A673 (cell line): ENCODE measurements at regions not wholly inside any gene's neighbourhood (a gene's known extent, or its start where the extent isn't known, plus 50 kb on each side); places are given as distances from the start of the nearest gene placed in this dataset.
A peak's percentile ranks its signal among the peaks of the same experiment; 100 is the strongest.
"Not testable (repeated sequence)": the region's sequence is repeated elsewhere in the genome, so short reads cannot be mapped to it uniquely, and the experiment has no call there.

Experiments
- BruUV-seq: library from RNA; stranded (reverse); fragments of 400-500 nt; replicated peaks from 2 replicates; lab custom pipeline; 2021; lab: Mats Ljungman, UMichigan
- CTCF ChIA-PET: fragments of 300-600 bp; sonication (Branson Sonifier 250); formaldehyde crosslinking; loops from one replicate; lab custom pipeline; 2022; ENCODE audit warnings: antibody characterized with exemption; lab: Charles Lee
- POLR2A ChIA-PET: fragments of 300-600 bp; sonication (Branson Sonifier 250); formaldehyde crosslinking; loops from one replicate; lab custom pipeline; 2022; ENCODE audit warnings: antibody characterized with exemption; ENCODE audit not compliant: low non-redundant PET; lab: Charles Lee
- DNase-seq: peaks from one replicate; pipeline ENCODE4 v3.0.0-alpha.2; 2015; ENCODE audit warnings: low spot score
- H3K27ac ChIP-seq: fragments of 200-600 bp; sonication (generic); 2 replicates; pipeline ENCODE4 v1.5.1; 2016; ENCODE audit warnings: mixed run types, low read depth, mild to moderate bottlenecking, mixed read lengths, antibody characterized with exemption, low read length; ENCODE audit not compliant: poor library complexity, severe bottlenecking
- H3K27me3 ChIP-seq: fragments of 200-600 bp; sonication (generic); replicated peaks from 2 replicates; pipeline ENCODE4 v1.6.1; 2017; ENCODE audit warnings: mixed run types, low read depth, mild to moderate bottlenecking, mixed read lengths, antibody characterized with exemption, low read length; ENCODE audit not compliant: insufficient read depth, poor library complexity
- H3K36me3 ChIP-seq: fragments of 200-600 bp; sonication (generic); 2 replicates; pipeline ENCODE4 v1.6.1; 2016; ENCODE audit warnings: mixed run types, mild to moderate bottlenecking, mixed read lengths, antibody characterized with exemption, low read length; ENCODE audit not compliant: insufficient read depth, poor library complexity, severe bottlenecking
- H3K4me1 ChIP-seq: fragments of 200-600 bp; sonication (generic); 2 replicates; pipeline ENCODE4 v1.6.1; 2017; ENCODE audit warnings: mixed run types, mild to moderate bottlenecking, mixed read lengths, antibody characterized with exemption, low read length; ENCODE audit not compliant: insufficient read depth, poor library complexity, severe bottlenecking
- H3K4me3 ChIP-seq: fragments of 200-600 bp; sonication (generic); 2 replicates; pipeline ENCODE4 v1.5.1; 2016; ENCODE audit warnings: low read depth, mixed run types, mild to moderate bottlenecking, mixed read lengths, low read length; ENCODE audit not compliant: poor library complexity, severe bottlenecking
- H3K9me3 ChIP-seq: fragments of 200-600 bp; sonication (generic); 2 replicates; pipeline ENCODE4 v1.6.1; 2016; ENCODE audit warnings: mixed run types, low read depth, mild to moderate bottlenecking, mixed read lengths, antibody characterized with exemption, low read length; ENCODE audit not compliant: poor library complexity, severe bottlenecking
- CTCF ChIP-seq: fragments of 300-800, 200-600 bp; sonication (generic); conservative IDR thresholded peaks from 2 replicates; pipeline ENCODE4 v1.5.1; 2017; ENCODE audit warnings: low read depth, mild to moderate bottlenecking, antibody characterized with exemption, low read length, moderate library complexity, mixed read lengths
- EZH2 ChIP-seq: fragments of 200-600 bp; sonication (generic); IDR thresholded peaks from 2 replicates; pipeline ENCODE4 v1.6.1; 2017; ENCODE audit warnings: borderline replicate concordance, low read depth, mild to moderate bottlenecking, mixed read lengths, antibody characterized with exemption, low read length; ENCODE audit not compliant: poor library complexity, severe bottlenecking
- intact Hi-C: fragments of 100-400 bp; cut with micrococcal nuclease; formaldehyde crosslinking; loops from one replicate; pipeline ENCODE4 v1.10.0; 2022; ENCODE audit not compliant: unreplicated experiment

GRCh38 chr1:117314951-117315350 lies 52.3 kb upstream of the MAN1A2 start:
- H3K27ac ChIP-seq, H3K27me3 ChIP-seq, H3K4me1 ChIP-seq, H3K9me3 ChIP-seq, H3K36me3 ChIP-seq, H3K4me3 ChIP-seq, BruUV-seq, DNase-seq, CTCF ChIA-PET, POLR2A ChIA-PET, intact Hi-C loops: not testable (repeated sequence)

GRCh38 chr1:117313555-117313954 lies 53.7 kb upstream of the MAN1A2 start:
- H3K36me3 ChIP-seq: no peaks in the 10 kb centered on the region
- H3K27ac ChIP-seq: no peak overlapping the region
- H3K4me3 ChIP-seq: no peak overlapping the region
- no peak for DNase-seq
- H3K27me3 ChIP-seq: no peaks in the 10 kb centered on the region
- H3K9me3 ChIP-seq: no peaks in the 10 kb centered on the region
- ChIA-PET POLR2A (no interaction called here), CTCF (no interaction called here)
- H3K4me1 ChIP-seq: no peaks in the 10 kb centered on the region
- BruUV-seq: no TSS peak
- intact Hi-C loops: no loop called here
- TF ChIP-seq CTCF (no peak), EZH2 (no peak)

- ChIA-PET CTCF (no interaction called here), POLR2A (no interaction called here)
- Histone ChIP-seq H3K27ac (no peak overlapping the region), H3K4me1 (no peaks in the 10 kb centered on the region), H3K4me3 (no peak overlapping the region), H3K36me3 (no peaks in the 10 kb centered on the region), H3K27me3 (no peaks in the 10 kb centered on the region), H3K9me3 (no peaks in the 10 kb centered on the region)
- peak; percentile 68 for TF ChIP-seq CTCF
- no peak for TF ChIP-seq EZH2
- DNase-seq: peak; percentile 52
- intact Hi-C loops: no loop called here
- no TSS peak for BruUV-seq
Observed at GRCh38 chr1:117312453-117313138, 54.7 kb upstream of the MAN1A2 start.
